ENCODE measurements at regions not wholly inside any gene's neighbourhood (a gene's known extent, or its start where the extent isn't known, plus 50 kb on each side); places are given as distances from the start of the nearest gene placed in this dataset.
A peak's percentile ranks its signal among the peaks of the same experiment; 100 is the strongest.
"Not testable (repeated sequence)": the region's sequence is repeated elsewhere in the genome, so short reads cannot be mapped to it uniquely, and the experiment has no call there.

- no peak for DNase-seq (ENCODE audit: low read depth in 2 of 2)
Measured at GRCh38 chr15:94987085-94987484, 755.7 kb downstream of the MCTP2 start.

GRCh38 chr15:94991718-94992117, 760.4 kb downstream of the MCTP2 start:
- no peak for DNase-seq (ENCODE audit: low read depth in 2 of 2)

GRCh38 chr15:95009635-95010034, 778.3 kb downstream of the MCTP2 start:
- no peak for DNase-seq (ENCODE audit: low read depth in 2 of 2)

GRCh38 chr15:95013381-95013780, 782.0 kb downstream of the MCTP2 start:
- DNase-seq (ENCODE audit: low read depth in 2 of 2) = no peak

DNA sequence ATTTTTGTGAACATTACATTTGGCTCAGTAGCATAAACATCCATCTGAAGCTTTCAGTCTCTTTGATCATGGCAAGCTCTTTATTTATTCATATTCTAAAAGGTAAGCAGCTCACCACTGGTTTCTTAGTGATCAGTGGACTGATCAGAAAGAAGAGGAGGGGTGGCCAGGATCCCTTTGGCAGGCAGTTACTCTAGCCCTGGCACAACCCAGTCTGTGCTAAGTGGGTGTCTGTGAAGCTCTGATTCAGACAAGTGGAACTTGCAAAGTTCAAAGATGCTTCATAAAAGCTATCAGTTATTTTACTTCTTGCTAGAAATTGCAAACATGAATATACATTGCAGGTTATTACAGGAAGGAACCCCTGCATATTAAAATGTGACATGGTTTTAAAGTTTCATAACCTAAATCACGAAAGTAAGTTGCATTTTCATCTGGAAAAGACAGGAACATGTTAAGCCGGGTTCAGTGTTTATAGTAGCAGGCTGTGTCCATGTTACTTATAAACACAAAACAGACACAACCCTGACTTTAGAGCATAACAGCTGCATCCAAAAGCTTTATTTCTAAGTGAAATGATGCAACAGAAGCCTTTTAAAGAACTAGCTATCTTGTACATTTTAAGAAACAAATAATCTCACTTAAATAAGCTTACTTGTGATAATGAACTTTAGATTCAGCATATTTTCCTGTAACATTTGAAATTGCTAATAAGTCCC, 785.3 kb downstream of the MCTP2 start:
- peak in 1 of 2 donors; percentile 22 for DNase-seq (ENCODE audit: low read depth in 2 of 2)

GRCh38 chr15:95017666-95018328, 786.4 kb downstream of the MCTP2 start:
- DNase-seq (ENCODE audit: low read depth in 2 of 2) = peak; percentile 77 to 93

DNA sequence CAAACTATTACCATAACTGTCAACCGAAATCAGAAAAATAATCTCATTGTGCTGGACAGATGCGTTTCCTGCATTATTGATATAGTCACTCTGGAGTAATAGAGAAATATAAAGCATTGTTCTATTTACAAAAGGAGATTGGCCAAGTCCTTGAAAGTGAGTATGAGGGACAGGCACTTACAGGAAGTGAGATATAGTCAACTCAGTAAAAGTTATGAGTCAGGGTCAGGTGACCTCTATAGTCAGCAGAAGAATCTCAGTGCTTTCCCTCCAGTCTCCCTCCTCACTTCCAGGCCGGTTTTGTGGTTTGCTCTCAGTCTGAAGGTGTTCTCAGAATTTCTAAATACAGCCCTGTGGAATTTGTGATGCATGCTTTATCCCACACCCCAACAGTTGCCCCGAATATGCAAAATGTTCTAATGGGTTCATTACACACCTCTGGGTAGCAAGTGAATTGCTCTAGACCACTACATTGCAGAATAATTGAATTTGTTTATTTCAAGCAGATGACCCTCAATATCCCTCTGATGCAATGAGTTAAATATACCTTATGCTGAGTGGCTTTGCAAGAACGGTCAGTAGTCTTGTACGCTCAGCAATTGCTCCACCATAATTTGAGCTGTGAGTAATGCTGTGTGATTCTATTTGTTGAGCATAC, 787.7 kb downstream of the MCTP2 start:
- peak in 1 of 2 donors; percentile 91 for DNase-seq (ENCODE audit: low read depth in 2 of 2)

- DNase-seq (ENCODE audit: low read depth in 2 of 2) = no peak
Measured at GRCh38 chr15:95019907-95020306, 788.5 kb downstream of the MCTP2 start.

- DNase-seq (ENCODE audit: low read depth in 2 of 2) = no peak
Measured at GRCh38 chr15:95021816-95022215, 790.5 kb downstream of the MCTP2 start.

GRCh38 chr15:95024351-95024750, 793.0 kb downstream of the MCTP2 start:
- peak in 1 of 2 donors; percentile 50 for DNase-seq (ENCODE audit: low read depth in 2 of 2)

GRCh38 chr15:95025924-95026728, 794.8 kb downstream of the MCTP2 start:
- peak; percentile 45 to 74 for DNase-seq (ENCODE audit: low read depth in 2 of 2)

- no peak for DNase-seq (ENCODE audit: low read depth in 2 of 2)
Measured at GRCh38 chr15:95027981-95028380, 796.6 kb downstream of the MCTP2 start.

- DNase-seq (ENCODE audit: low read depth in 2 of 2) = no peak
Measured at GRCh38 chr15:95032156-95032555, 800.8 kb downstream of the MCTP2 start.

GRCh38 chr15:95035106-95035505, 803.7 kb downstream of the MCTP2 start:
- no peak for DNase-seq (ENCODE audit: low read depth in 2 of 2)

- peak in 1 of 2 donors; percentile 7 for DNase-seq (ENCODE audit: low read depth in 2 of 2)
Measured at GRCh38 chr15:95041297-95041696, 809.9 kb downstream of the MCTP2 start.

- DNase-seq (ENCODE audit: low read depth in 2 of 2) = not testable (repeated sequence)
Measured at GRCh38 chr15:95043236-95043932, 812.0 kb downstream of the MCTP2 start.

DNA sequence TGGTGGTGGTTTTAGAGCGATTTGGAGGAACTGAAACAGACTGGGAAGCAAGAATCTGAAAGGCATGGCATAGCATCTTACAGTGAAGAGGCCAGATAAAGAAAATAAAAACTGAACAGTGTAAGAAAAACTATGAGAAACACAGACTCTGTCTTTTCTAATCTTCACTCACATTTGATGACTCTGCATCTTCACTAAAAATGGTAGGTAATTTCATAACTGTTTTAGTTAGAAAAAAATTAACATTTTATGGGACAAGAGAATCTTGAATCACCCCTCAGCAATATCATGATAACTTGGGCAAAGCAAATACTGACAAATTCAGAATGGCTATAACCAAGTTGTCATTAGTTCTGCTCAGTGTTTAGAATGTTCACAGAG, 812.6 kb downstream of the MCTP2 start:
- no peak for DNase-seq (ENCODE audit: low read depth in 2 of 2)

DNA sequence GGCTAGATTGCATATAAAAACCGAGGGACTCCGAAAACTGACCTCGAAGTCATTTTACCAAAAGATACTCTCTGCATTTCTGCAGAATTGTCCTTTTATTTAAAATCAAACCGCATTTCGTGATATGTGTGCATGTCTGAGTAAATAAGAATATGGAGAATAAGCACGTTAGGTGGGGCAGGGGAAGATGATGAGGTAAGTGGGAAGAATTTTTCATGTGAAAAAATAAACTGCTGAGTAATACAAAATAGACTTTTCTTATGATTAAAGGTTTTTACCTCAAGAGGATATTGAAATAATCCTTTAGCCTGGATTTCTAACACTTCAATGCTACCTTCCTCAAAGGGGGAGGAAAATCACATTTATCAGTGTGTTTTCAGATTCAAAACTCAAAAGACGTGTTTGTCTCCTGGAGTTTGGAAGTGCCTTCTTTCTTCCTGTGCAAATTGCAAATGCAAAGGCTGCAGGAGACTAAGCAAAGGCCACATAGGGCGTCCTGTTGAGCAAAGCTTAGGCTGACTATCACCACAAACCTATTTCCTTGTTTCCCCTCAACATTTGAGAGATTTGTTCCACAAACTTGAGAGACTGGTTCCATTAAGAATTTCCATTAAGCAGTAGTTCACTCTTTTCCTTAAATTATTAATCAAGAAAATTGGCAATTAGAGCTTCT, 813.5 kb downstream of the MCTP2 start:
- no peak for DNase-seq (ENCODE audit: low read depth in 2 of 2)

- no peak for DNase-seq (ENCODE audit: low read depth in 2 of 2)
Measured at GRCh38 chr15:95051861-95052260, 820.5 kb downstream of the MCTP2 start.

GRCh38 chr15:95059346-95059905, 828.1 kb downstream of the MCTP2 start:
- no peak for DNase-seq (ENCODE audit: low read depth in 2 of 2)

Measured in dermis microvascular lymphatic vessel endothelial cell (primary cell).